Testis (tissue), 2 donors: ENCODE measurements at regions not wholly inside any gene's neighbourhood (a gene's known extent, or its start where the extent isn't known, plus 50 kb on each side); places are given as distances from the start of the nearest gene placed in this dataset.

Experiments used
- DNase-seq: peaks from one replicate; pipeline ENCODE4 v3.0.0-alpha.2; 2019
- H3K27ac ChIP-seq, 2 donors: fragments of 200-600 bp; sonication (generic); one replicate each; pipeline ENCODE4 v1.5.1; 2019
- H3K27me3 ChIP-seq: fragments of 200-600 bp; sonication (generic); one replicate; pipeline ENCODE4 v1.5.1; 2019
- H3K36me3 ChIP-seq: fragments of 200-600 bp; sonication (generic); one replicate; pipeline ENCODE4 v1.5.1; 2017; ENCODE audit warnings: low read depth; ENCODE audit errors: missing control alignments
- H3K4me1 ChIP-seq: fragments of 200-600 bp; sonication (generic); one replicate; pipeline ENCODE4 v1.5.1; 2019
- H3K4me3 ChIP-seq, 2 donors: fragments of 200-600 bp; sonication (generic); one replicate each; pipeline ENCODE4 v1.5.1; 2017 to 2019
- H3K9me3 ChIP-seq: fragments of 200-600 bp; sonication (generic); one replicate; pipeline ENCODE4 v1.5.1; 2017
- POLR2A ChIP-seq: fragments of 450-650 bp; IDR thresholded peaks from one replicate; pipeline ENCODE4 v1.6.1; 2017; ENCODE audit warnings: antibody characterized with exemption, mild to moderate bottlenecking, moderate library complexity
- WGBS, 2 donors: methylation state at CpG; one replicate each; pipeline ENCODE4 v1.1.5; 2018; 5-methylcytosine and 5-hydroxymethylcytosine counted together
- intact Hi-C: fragments of 100-400 bp; cut with DNase I; formaldehyde crosslinking; loops from one replicate; pipeline ENCODE4 v1.15.1; 2023; ENCODE audit warnings: low total_unique reads
- TF ChIP-seq, protein P1 (sequence below), 3 experiments: fragments of 450-650 bp in 2 of 3; fragments of 200-600 bp in 1 of 3; sonication (generic) in 1 of 3; IDR thresholded peaks; one replicate each; pipeline ENCODE4 v1.5.1; 2016 to 2019; ENCODE audit warnings: antibody characterized with exemption in 3 of 3, mild to moderate bottlenecking in 2 of 3, moderate library complexity in 1 of 3

DNA sequence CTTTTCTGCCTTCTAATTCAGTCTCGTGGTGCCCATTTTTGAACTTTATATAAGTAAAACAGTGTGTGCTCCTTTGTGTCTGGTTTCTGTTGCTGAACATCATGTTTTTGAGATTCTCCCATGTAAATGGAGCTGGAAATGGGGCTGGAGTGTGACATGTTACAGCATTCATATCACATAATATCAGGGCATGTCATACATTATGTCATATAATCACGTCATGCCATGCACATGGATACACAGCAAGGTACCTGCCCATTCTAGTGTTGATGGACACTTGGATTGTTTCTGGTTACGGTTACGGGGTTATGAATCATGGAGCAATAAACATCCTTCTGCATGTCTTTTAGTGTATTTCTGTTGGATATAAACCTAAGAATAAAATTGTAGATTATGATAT is 117.1 kb upstream of the MYT1L start:
- no peak overlapping the region for H3K4me3 ChIP-seq
- intact Hi-C loops = no loop called here
- no peaks in the 10 kb centered on the region for H3K4me1 ChIP-seq
- H3K27ac ChIP-seq = no peak overlapping the region
- no peaks in the 10 kb centered on the region for H3K9me3 ChIP-seq
- WGBS, 2 donors = 84 to 89% methylated on average over 4 of the region's 4 CpGs
- TF ChIP-seq, protein P1, sequence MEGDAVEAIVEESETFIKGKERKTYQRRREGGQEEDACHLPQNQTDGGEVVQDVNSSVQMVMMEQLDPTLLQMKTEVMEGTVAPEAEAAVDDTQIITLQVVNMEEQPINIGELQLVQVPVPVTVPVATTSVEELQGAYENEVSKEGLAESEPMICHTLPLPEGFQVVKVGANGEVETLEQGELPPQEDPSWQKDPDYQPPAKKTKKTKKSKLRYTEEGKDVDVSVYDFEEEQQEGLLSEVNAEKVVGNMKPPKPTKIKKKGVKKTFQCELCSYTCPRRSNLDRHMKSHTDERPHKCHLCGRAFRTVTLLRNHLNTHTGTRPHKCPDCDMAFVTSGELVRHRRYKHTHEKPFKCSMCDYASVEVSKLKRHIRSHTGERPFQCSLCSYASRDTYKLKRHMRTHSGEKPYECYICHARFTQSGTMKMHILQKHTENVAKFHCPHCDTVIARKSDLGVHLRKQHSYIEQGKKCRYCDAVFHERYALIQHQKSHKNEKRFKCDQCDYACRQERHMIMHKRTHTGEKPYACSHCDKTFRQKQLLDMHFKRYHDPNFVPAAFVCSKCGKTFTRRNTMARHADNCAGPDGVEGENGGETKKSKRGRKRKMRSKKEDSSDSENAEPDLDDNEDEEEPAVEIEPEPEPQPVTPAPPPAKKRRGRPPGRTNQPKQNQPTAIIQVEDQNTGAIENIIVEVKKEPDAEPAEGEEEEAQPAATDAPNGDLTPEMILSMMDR (IDR thresholded peaks at IDR 0.05) = no peak
- H3K27me3 ChIP-seq = no peaks in the 10 kb centered on the region
- H3K36me3 ChIP-seq = no peaks in the 10 kb centered on the region
- DNase-seq = no peak

DNA sequence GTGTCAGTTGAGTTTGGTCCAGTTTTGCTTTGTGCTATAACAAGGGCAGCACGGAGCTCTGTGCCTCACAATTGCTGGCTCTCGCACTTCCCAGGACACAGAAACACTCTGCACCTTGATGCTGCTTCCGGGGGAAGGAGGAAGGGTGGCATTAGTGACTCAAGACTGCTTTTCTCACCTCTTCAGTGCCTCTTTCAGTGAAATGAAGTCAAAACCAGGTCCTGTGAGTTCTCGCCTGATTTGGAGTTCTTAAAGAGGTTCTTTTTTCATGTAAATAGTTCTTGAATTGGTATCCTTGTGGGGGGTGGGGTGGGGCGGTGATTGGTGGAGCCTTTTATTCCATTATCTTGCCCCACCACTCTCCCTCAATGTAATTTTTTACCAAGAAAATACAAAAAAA is 91.5 kb upstream of the MYT1L start:
- H3K27me3 ChIP-seq = no peaks in the 10 kb centered on the region
- TF ChIP-seq, protein P1 (IDR thresholded peaks at IDR 0.05) = no peak
- TF ChIP-seq POLR2A = no peak
- H3K4me1 ChIP-seq = no peaks in the 10 kb centered on the region
- 72 to 90% methylated on average over 5 of the region's 5 CpGs for WGBS, 2 donors
- intact Hi-C loops = no loop called here
- H3K27ac ChIP-seq = no peak overlapping the region
- no peaks in the 10 kb centered on the region for H3K36me3 ChIP-seq
- DNase-seq = no peak
- no peaks in the 10 kb centered on the region for H3K9me3 ChIP-seq
- H3K4me3 ChIP-seq = no peak overlapping the region

GRCh38 chr2:2413525-2413924 is 82.5 kb upstream of the MYT1L start:
- TF ChIP-seq, protein P1 (IDR thresholded peaks at IDR 0.05) = no peak
- no peak for TF ChIP-seq POLR2A
- no peak for DNase-seq
- intact Hi-C loops = no loop called here
- no peak overlapping the region for H3K4me3 ChIP-seq
- no peaks in the 10 kb centered on the region for H3K4me1 ChIP-seq
- H3K27me3 ChIP-seq = no peaks in the 10 kb centered on the region
- 89 to 97% methylated on average over 2 of the region's 2 CpGs for WGBS, 2 donors
- H3K9me3 ChIP-seq = no peaks in the 10 kb centered on the region
- no peak overlapping the region for H3K27ac ChIP-seq
- no peaks in the 10 kb centered on the region for H3K36me3 ChIP-seq

DNA sequence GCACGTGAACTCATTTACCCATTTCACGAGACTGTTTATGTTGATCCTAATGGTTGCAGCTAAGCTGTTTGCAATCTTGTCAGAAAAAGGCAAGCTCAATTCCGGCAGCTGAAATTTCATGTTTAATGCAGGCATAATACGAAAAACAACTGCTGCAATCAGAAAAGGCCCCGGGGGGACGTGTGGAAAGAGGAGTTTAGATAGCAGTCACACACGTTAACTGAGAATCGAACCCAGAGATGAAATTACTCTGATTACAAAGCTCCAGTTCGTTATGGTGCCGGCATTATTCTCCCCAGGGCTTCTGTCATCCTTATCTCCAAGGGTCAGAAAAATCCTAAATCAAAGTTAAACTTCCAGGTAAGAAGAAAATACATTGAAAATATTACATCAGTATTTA is 79.9 kb upstream of the MYT1L start:
- intact Hi-C loops = no loop called here
- H3K36me3 ChIP-seq = no peaks in the 10 kb centered on the region
- no peak for DNase-seq
- WGBS, 2 donors = 59 to 63% methylated on average over 10 of the region's 10 CpGs
- H3K9me3 ChIP-seq = no peaks in the 10 kb centered on the region
- H3K4me1 ChIP-seq = no peaks in the 10 kb centered on the region
- no peak overlapping the region for H3K27ac ChIP-seq
- H3K4me3 ChIP-seq = no peak overlapping the region
- no peaks in the 10 kb centered on the region for H3K27me3 ChIP-seq
- no peak for TF ChIP-seq POLR2A
- TF ChIP-seq, protein P1 (IDR thresholded peaks at IDR 0.05) = no peak

- Histone ChIP-seq H3K36me3 (no peaks in the 10 kb centered on the region), H3K27me3 (no peaks in the 10 kb centered on the region), H3K4me1 (no peaks in the 10 kb centered on the region), H3K4me3 (no peak overlapping the region), H3K9me3 (no peaks in the 10 kb centered on the region), H3K27ac (no peak overlapping the region)
- TF ChIP-seq POLR2A = no peak
- TF ChIP-seq, protein P1 (IDR thresholded peaks at IDR 0.05) = no peak
- no peak for DNase-seq
- WGBS, 2 donors = 84 to 85% methylated on average over 2 of the region's 2 CpGs
- intact Hi-C loops = no loop called here
Measured at GRCh38 chr2:2409481-2409880, 78.4 kb upstream of the MYT1L start.
